ENCODE measurements at regions not wholly inside any gene's neighbourhood (a gene's known extent, or its start where the extent isn't known, plus 50 kb on each side); places are given as distances from the start of the nearest gene placed in this dataset.
A peak's percentile ranks its signal among the peaks of the same experiment; 100 is the strongest.
"Not testable (repeated sequence)": the region's sequence is repeated elsewhere in the genome, so short reads cannot be mapped to it uniquely, and the experiment has no call there.

GRCh38 chr7:36040679-36041078 lies 112.4 kb upstream of the EEPD1 start:
- DNase-seq = no peak

GRCh38 chr7:36044101-36044892 lies 108.8 kb upstream of the EEPD1 start:
- no peak for DNase-seq

- no peak for DNase-seq
These were observed 107.7 kb upstream of the EEPD1 start for GRCh38 chr7:36045326-36045725.

- no peak for DNase-seq
These were observed 107.2 kb upstream of the EEPD1 start for GRCh38 chr7:36045830-36046341.

GRCh38 chr7:36047091-36047658 lies 105.9 kb upstream of the EEPD1 start:
- DNase-seq = peak; percentile 29

- peak; percentile 56 for DNase-seq
These were observed 104.7 kb upstream of the EEPD1 start for GRCh38 chr7:36048141-36048901.

- no peak for DNase-seq
These were observed 104.2 kb upstream of the EEPD1 start for GRCh38 chr7:36048902-36049240.

- DNase-seq = no peak
These were observed 101.6 kb upstream of the EEPD1 start for GRCh38 chr7:36051501-36051900.

- no peak for DNase-seq
These were observed 99.5 kb upstream of the EEPD1 start for GRCh38 chr7:36053589-36053988.

GRCh38 chr7:36054637-36055036 lies 98.4 kb upstream of the EEPD1 start:
- no peak for DNase-seq

GRCh38 chr7:36055207-36055606 lies 97.8 kb upstream of the EEPD1 start:
- no peak for DNase-seq

- DNase-seq = no peak
These were observed 95.7 kb upstream of the EEPD1 start for GRCh38 chr7:36057323-36057722.

- no peak for DNase-seq
These were observed 94.9 kb upstream of the EEPD1 start for GRCh38 chr7:36058020-36058592.

- DNase-seq = not testable (repeated sequence)
These were observed 92.7 kb upstream of the EEPD1 start for GRCh38 chr7:36060388-36060787.

GRCh38 chr7:36062154-36062815 lies 90.8 kb upstream of the EEPD1 start:
- no peak for DNase-seq

- no peak for DNase-seq
These were observed 88.4 kb upstream of the EEPD1 start for GRCh38 chr7:36064676-36065075.

- DNase-seq = not testable (repeated sequence)
These were observed 87.3 kb upstream of the EEPD1 start for GRCh38 chr7:36065563-36066342.

GRCh38 chr7:36066343-36066664 lies 86.8 kb upstream of the EEPD1 start:
- no peak for DNase-seq

- no peak for DNase-seq
These were observed 82.8 kb upstream of the EEPD1 start for GRCh38 chr7:36070230-36070629.

- no peak for DNase-seq
These were observed 81.4 kb upstream of the EEPD1 start for GRCh38 chr7:36071605-36072004.

- no peak for DNase-seq
These were observed 80.4 kb upstream of the EEPD1 start for GRCh38 chr7:36072620-36073019.

- no peak for DNase-seq
These were observed 77.5 kb upstream of the EEPD1 start for GRCh38 chr7:36075561-36075960.

Measured in hematopoietic multipotent progenitor cell treated with erythropoietin and hydrocortisone succinate and interleukin-3 and kit ligand, for 6 days (in vitro differentiated cells).